Colonic mucosa (tissue), 4 donors: ENCODE measurements at regions not wholly inside any gene's neighbourhood (a gene's known extent, or its start where the extent isn't known, plus 50 kb on each side); places are given as distances from the start of the nearest gene placed in this dataset.
"Not testable (repeated sequence)": the region's sequence is repeated elsewhere in the genome, so short reads cannot be mapped to it uniquely, and the experiment has no call there.

ENCODE experiments used
- DNase-seq: peaks from one replicate; pipeline ENCODE4 v3.0.0-alpha.2; 2020
- H3K27ac ChIP-seq: fragments of 200-600 bp; one replicate; pipeline ENCODE4 v1.8.0; 2021
- H3K27me3 ChIP-seq: fragments of 200-600 bp; one replicate; pipeline ENCODE4 v1.8.0; 2021
- H3K36me3 ChIP-seq: fragments of 200-600 bp; one replicate; pipeline ENCODE4 v1.8.0; 2021
- H3K4me1 ChIP-seq: fragments of 200-600 bp; one replicate; pipeline ENCODE4 v1.8.0; 2021; ENCODE audit warnings: mild to moderate bottlenecking
- H3K4me3 ChIP-seq: fragments of 200-600 bp; one replicate; pipeline ENCODE4 v1.8.0; 2021
- H3K9ac ChIP-seq, 2 donors: one replicate each; pipeline ENCODE4 v1.7.0; 2013; ENCODE audit warnings: control low read depth in 2 of 2, low read depth in 2 of 2, low read length in 2 of 2
- H3K9me3 ChIP-seq: fragments of 200-600 bp; one replicate; pipeline ENCODE4 v1.8.0; 2021
- CTCF ChIP-seq: fragments of 200-600 bp; IDR thresholded peaks from one replicate; pipeline ENCODE4 v1.8.0; 2022; ENCODE audit warnings: antibody characterized with exemption, mild to moderate bottlenecking
- intact Hi-C: fragments of 100-400 bp; cut with DNase I; formaldehyde crosslinking; loops from one replicate; pipeline ENCODE4 v1.14.1; 2022
- donor health status: healthy.
- donor health status: DM: no; HTN: no; CAD: no.
- donor health status: DM: no; HTN: no; CAD: no.

DNA sequence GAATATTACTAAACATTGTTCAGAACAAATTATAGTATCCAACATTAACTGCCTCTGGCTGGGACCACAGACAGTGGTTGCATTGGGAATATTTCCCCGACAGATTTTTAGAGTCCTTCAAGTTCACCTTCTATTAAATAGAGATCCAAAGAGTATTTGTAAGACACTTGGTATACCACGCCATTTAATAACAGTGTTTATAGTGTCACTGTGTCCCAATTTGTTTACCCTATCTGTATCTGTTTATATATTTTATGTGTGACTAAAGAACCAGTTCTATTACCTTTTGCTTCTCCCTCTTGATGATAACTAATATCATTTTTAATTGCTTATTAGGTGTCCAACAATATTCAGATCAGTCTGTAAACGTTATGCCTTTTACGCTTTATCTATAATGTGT is 191.3 kb upstream of the IRX5 start:
- no peak overlapping the region for H3K9ac ChIP-seq
- H3K27ac ChIP-seq, result no peak overlapping the region
- H3K4me3 ChIP-seq, result no peak overlapping the region
- H3K4me1 ChIP-seq, result no peaks in the 10 kb centered on the region
- intact Hi-C loops, result no loop called here
- no peak for TF ChIP-seq CTCF
- H3K36me3 ChIP-seq, result no peaks in the 10 kb centered on the region
- no peaks in the 10 kb centered on the region for H3K27me3 ChIP-seq
- DNase-seq, result no peak
- no peaks in the 10 kb centered on the region for H3K9me3 ChIP-seq

GRCh38 chr16:54734156-54734555 is 196.5 kb upstream of the IRX5 start:
- DNase-seq, result no peak
- Histone ChIP-seq H3K27me3 (no peaks in the 10 kb centered on the region), H3K9me3 (no peaks in the 10 kb centered on the region), H3K4me3 (no peak overlapping the region), H3K4me1 (no peaks in the 10 kb centered on the region), H3K9ac (no peak overlapping the region), H3K36me3 (no peaks in the 10 kb centered on the region), H3K27ac (no peak overlapping the region)
- TF ChIP-seq CTCF, result no peak
- intact Hi-C loops, result no loop called here

- intact Hi-C loops, H3K4me1 ChIP-seq, H3K27ac ChIP-seq, DNase-seq, H3K4me3 ChIP-seq, H3K9me3 ChIP-seq, H3K27me3 ChIP-seq, H3K9ac ChIP-seq, H3K36me3 ChIP-seq: not testable (repeated sequence)
Measured at GRCh38 chr16:54727696-54728095, 203.0 kb upstream of the IRX5 start.

DNA sequence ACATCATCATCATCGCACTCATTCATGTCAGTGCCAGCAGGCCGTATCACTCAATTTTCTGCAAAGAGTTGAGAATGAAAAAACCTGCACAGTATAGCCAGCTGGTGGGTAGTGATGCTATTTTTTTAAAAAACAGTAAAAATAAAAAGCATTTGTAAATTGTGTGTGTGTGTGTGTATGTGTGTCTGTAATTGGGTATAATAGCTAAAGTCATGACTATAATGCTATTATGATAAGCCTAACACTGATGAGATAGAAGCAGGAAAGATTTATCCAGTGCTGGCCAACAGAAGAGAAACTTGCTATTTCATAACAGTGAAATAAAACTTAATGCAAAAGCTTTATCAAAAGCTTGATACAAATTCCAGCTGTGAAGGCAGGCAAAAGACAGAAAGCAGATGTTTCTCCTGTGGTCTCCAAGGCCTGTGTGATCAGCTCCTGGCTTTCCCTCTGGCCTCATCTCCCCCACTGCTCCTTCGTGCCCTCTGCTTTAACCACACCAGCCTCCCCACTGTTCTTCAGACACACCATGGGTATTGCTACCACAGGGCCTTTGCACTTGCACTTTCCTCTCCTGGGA is 206.2 kb upstream of the IRX5 start:
- intact Hi-C loops, result no loop called here
- H3K4me3 ChIP-seq, result no peak overlapping the region
- H3K36me3 ChIP-seq, result no peaks in the 10 kb centered on the region
- H3K27ac ChIP-seq, result no peak overlapping the region
- DNase-seq, result no peak
- H3K9ac ChIP-seq, result no peak overlapping the region
- H3K4me1 ChIP-seq, result no peaks in the 10 kb centered on the region
- H3K9me3 ChIP-seq, result no peaks in the 10 kb centered on the region
- no peaks in the 10 kb centered on the region for H3K27me3 ChIP-seq
- TF ChIP-seq CTCF, result no peak

DNA sequence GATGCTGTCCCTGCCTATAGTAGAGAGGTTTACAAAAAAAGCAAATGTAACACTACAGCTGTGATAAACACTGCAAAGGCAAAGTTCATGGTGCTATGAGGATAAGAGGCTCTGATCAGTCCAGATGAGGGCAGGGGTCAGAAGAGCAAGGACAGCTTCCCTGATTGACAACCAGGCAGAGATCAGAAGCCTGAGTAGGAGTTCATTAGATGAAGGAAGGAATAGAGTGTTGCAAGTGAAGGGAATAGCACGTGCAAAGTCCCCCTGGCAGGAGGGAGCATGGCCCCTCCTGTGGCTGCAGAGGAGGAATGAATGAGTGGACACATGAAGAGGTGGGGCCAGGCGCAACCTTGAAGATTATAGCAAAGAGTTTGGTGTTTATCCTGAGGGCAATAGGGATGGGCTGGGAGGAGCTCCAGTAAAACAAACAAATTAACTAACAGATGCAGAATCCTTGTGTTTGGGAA is 208.4 kb upstream of the IRX5 start:
- Histone ChIP-seq H3K4me3 (no peak overlapping the region), H3K27me3 (no peaks in the 10 kb centered on the region), H3K9me3 (no peaks in the 10 kb centered on the region), H3K4me1 (no peaks in the 10 kb centered on the region), H3K9ac (no peak overlapping the region), H3K36me3 (no peaks in the 10 kb centered on the region), H3K27ac (no peak overlapping the region)
- intact Hi-C loops, result no loop called here
- DNase-seq, result no peak
- no peak for TF ChIP-seq CTCF

DNA sequence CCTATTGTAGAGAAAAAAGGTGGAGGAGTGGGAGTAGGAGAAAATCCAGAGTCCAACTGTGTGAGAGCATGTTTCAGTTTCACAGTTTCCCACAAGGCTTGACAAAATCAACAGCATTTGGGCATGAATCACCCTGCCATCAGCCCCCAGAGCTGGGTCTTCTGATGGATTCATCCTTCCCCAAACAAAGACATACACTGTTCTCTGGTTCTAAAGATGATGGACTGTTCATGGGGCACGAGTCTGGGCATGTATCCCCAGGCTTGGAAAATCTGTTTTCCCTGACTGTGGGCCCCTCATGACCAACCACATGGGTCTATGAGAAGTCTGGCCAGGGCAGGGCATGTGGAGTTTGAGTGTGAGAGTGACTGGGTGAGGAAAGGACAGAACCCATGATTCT is 210.4 kb upstream of the IRX5 start:
- Histone ChIP-seq H3K4me1 (no peaks in the 10 kb centered on the region), H3K36me3 (no peaks in the 10 kb centered on the region), H3K9me3 (no peaks in the 10 kb centered on the region), H3K27me3 (no peaks in the 10 kb centered on the region), H3K9ac (no peak overlapping the region), H3K4me3 (no peak overlapping the region), H3K27ac (no peak overlapping the region)
- DNase-seq, result no peak
- intact Hi-C loops, result no loop called here
- no peak for TF ChIP-seq CTCF
